Sigmoid colon (tissue), 6 donors: ENCODE measurements at regions not wholly inside any gene's neighbourhood (a gene's known extent, or its start where the extent isn't known, plus 50 kb on each side); places are given as distances from the start of the nearest gene placed in this dataset.

Experiments used
- DNase-seq: peaks from one replicate; pipeline ENCODE4 v3.0.0-alpha.2; 2019
- H3K27ac ChIP-seq, 4 donors: fragments of 200-600 bp; sonication (generic); one replicate each; pipeline ENCODE4 v1.5.1; 2016 to 2019; ENCODE audit warnings: mild to moderate bottlenecking in 1 of 4
- H3K27me3 ChIP-seq, 3 donors: fragments of 200-600 bp; sonication (generic); one replicate each; pipeline ENCODE4 v1.5.1; 2019; ENCODE audit warnings: mild to moderate bottlenecking in 1 of 3
- H3K36me3 ChIP-seq, 4 donors: fragments of 200-600 bp; sonication (generic); one replicate each; pipeline ENCODE4 v1.5.1; 2016 to 2019
- H3K4me1 ChIP-seq, 4 donors: fragments of 200-600 bp; sonication (generic); one replicate each; pipeline ENCODE4 v1.5.1; 2017 to 2019
- H3K4me3 ChIP-seq, 4 donors: fragments of 200-600 bp; sonication (generic); one replicate each; pipeline ENCODE4 v1.5.1; 2017 to 2019; ENCODE audit warnings: mild to moderate bottlenecking in 2 of 4, moderate library complexity in 1 of 4
- H3K9me3 ChIP-seq, 4 donors: fragments of 200-600 bp in 3 of 4; sonication (generic) in 3 of 4; one replicate each; pipeline versions ENCODE4 v1.5.1 to v1.6.1; 2013 to 2019
- CTCF ChIP-seq, 4 experiments: fragments of 450-650 bp in 3 of 4; fragments of 200-600 bp in 1 of 4; IDR thresholded peaks; one replicate each; pipeline ENCODE4 v1.5.1; 2016 to 2019; ENCODE audit warnings: antibody characterized with exemption in 4 of 4, mild to moderate bottlenecking in 3 of 4, moderate library complexity in 2 of 4
- EP300 ChIP-seq, 4 donors: sonication (generic); formaldehyde crosslinking; IDR thresholded peaks; one replicate each; pipeline ENCODE4 v1.6.1; 2017; ENCODE audit warnings: antibody characterized with exemption in 4 of 4
- POLR2A ChIP-seq, 2 donors: fragments of 450-650 bp; IDR thresholded peaks; one replicate each; pipeline ENCODE4 v1.6.1; 2016; ENCODE audit warnings: antibody characterized with exemption in 2 of 2, mild to moderate bottlenecking in 2 of 2, moderate library complexity in 2 of 2
- POLR2AphosphoS5 ChIP-seq, 4 donors: sonication (generic); formaldehyde crosslinking; IDR thresholded peaks; one replicate each; pipeline ENCODE4 v1.6.1; 2017; ENCODE audit warnings: antibody characterized with exemption in 4 of 4
- WGBS, 2 donors: extraction: QIAGEN DNeasy Blood & Tissue Kit; methylation state at CpG; one replicate each; pipeline ENCODE4 v1.1.7; 2013; 5-methylcytosine and 5-hydroxymethylcytosine counted together
- intact Hi-C: fragments of 100-400 bp; cut with DNase I; formaldehyde crosslinking; loops from one replicate; pipeline ENCODE4 v1.15.1; 2023
- donor health status: healthy with polysubstance abuse.
- donor health status: healthy.

GRCh38 chr6:113143206-113143605, 713.9 kb upstream of the MARCKS start:
- H3K27ac ChIP-seq, result no peak overlapping the region
- no peaks in the 10 kb centered on the region for H3K9me3 ChIP-seq
- no peak for DNase-seq
- TF ChIP-seq POLR2A (IDR thresholded peaks at IDR 0.05) (no peak), POLR2AphosphoS5 (IDR thresholded peaks at IDR 0.05) (no peak), EP300 (IDR thresholded peaks at IDR 0.05) (no peak), CTCF (IDR thresholded peaks at IDR 0.05) (no peak)
- no peaks in the 10 kb centered on the region for H3K36me3 ChIP-seq
- H3K4me1 ChIP-seq, result no peaks in the 10 kb centered on the region
- intact Hi-C loops, result no loop called here
- no peak overlapping the region for H3K4me3 ChIP-seq
- 93% methylated on average over 3 of the region's 3 CpGs for WGBS, 2 donors
- H3K27me3 ChIP-seq, result no peaks in the 10 kb centered on the region

- Histone ChIP-seq H3K4me3 (no peak overlapping the region), H3K27ac (no peak overlapping the region), H3K36me3 (no peaks in the 10 kb centered on the region), H3K4me1 (no peaks in the 10 kb centered on the region), H3K27me3 (no peaks in the 10 kb centered on the region), H3K9me3 (no peaks in the 10 kb centered on the region)
- 84 to 88% methylated on average over 3 of the region's 3 CpGs for WGBS, 2 donors
- no peak for DNase-seq
- intact Hi-C loops, result no loop called here
- TF ChIP-seq POLR2AphosphoS5 (IDR thresholded peaks at IDR 0.05) (no peak), CTCF (IDR thresholded peaks at IDR 0.05) (no peak), EP300 (IDR thresholded peaks at IDR 0.05) (no peak), POLR2A (IDR thresholded peaks at IDR 0.05) (no peak)
These were observed 713.0 kb upstream of the MARCKS start for GRCh38 chr6:113144117-113144516.

GRCh38 chr6:113146878-113147277, 710.3 kb upstream of the MARCKS start:
- Histone ChIP-seq H3K27me3 (no peaks in the 10 kb centered on the region), H3K4me1 (no peaks in the 10 kb centered on the region), H3K4me3 (no peak overlapping the region), H3K27ac (no peak overlapping the region), H3K9me3 (no peaks in the 10 kb centered on the region), H3K36me3 (no peaks in the 10 kb centered on the region)
- no peak for TF ChIP-seq EP300 (IDR thresholded peaks at IDR 0.05)
- no peak for TF ChIP-seq POLR2AphosphoS5 (IDR thresholded peaks at IDR 0.05)
- TF ChIP-seq CTCF (IDR thresholded peaks at IDR 0.05), result no peak
- intact Hi-C loops, result no loop called here
- 92 to 96% methylated on average over 1 of the region's 1 CpG for WGBS, 2 donors
- DNase-seq, result no peak

GRCh38 chr6:113147544-113147943, 709.6 kb upstream of the MARCKS start:
- H3K4me1 ChIP-seq, result no peaks in the 10 kb centered on the region
- H3K9me3 ChIP-seq, result no peaks in the 10 kb centered on the region
- no peaks in the 10 kb centered on the region for H3K36me3 ChIP-seq
- 91 to 98% methylated on average over 2 of the region's 2 CpGs for WGBS, 2 donors
- no peaks in the 10 kb centered on the region for H3K27me3 ChIP-seq
- DNase-seq, result no peak
- intact Hi-C loops, result no loop called here
- H3K4me3 ChIP-seq, result no peak overlapping the region
- H3K27ac ChIP-seq, result no peak overlapping the region
- no peak for TF ChIP-seq POLR2A (IDR thresholded peaks at IDR 0.05)
- no peak for TF ChIP-seq CTCF (IDR thresholded peaks at IDR 0.05)
- TF ChIP-seq POLR2AphosphoS5 (IDR thresholded peaks at IDR 0.05), result no peak
- TF ChIP-seq EP300 (IDR thresholded peaks at IDR 0.05), result no peak

- no peaks in the 10 kb centered on the region for H3K9me3 ChIP-seq
- H3K4me1 ChIP-seq, result no peaks in the 10 kb centered on the region
- H3K36me3 ChIP-seq, result no peaks in the 10 kb centered on the region
- H3K27me3 ChIP-seq, result no peaks in the 10 kb centered on the region
- intact Hi-C loops, result no loop called here
- DNase-seq, result no peak
- TF ChIP-seq CTCF (IDR thresholded peaks at IDR 0.05) (no peak), POLR2A (IDR thresholded peaks at IDR 0.05) (no peak), POLR2AphosphoS5 (IDR thresholded peaks at IDR 0.05) (no peak), EP300 (IDR thresholded peaks at IDR 0.05) (no peak)
- H3K4me3 ChIP-seq, result no peak overlapping the region
- no peak overlapping the region for H3K27ac ChIP-seq
These were observed 708.6 kb upstream of the MARCKS start for GRCh38 chr6:113148566-113148965.
